GM19035 (cell line): ENCODE measurements at regions not wholly inside any gene's neighbourhood (a gene's known extent, or its start where the extent isn't known, plus 50 kb on each side); places are given as distances from the start of the nearest gene placed in this dataset.
"Not testable (repeated sequence)": the region's sequence is repeated elsewhere in the genome, so short reads cannot be mapped to it uniquely, and the experiment has no call there.

ENCODE experiments used
- ATAC-seq: cut with Tn5 transposase; IDR thresholded peaks from one replicate; pipeline ENCODE4 v1.9.1; 2021; ENCODE audit not compliant: unreplicated experiment

- ATAC-seq: no peak
Observed at GRCh38 chr13:54390841-54391240, 1362.2 kb downstream of the OLFM4 start.

- no peak for ATAC-seq
Observed at GRCh38 chr13:54394085-54394700, 1365.6 kb downstream of the OLFM4 start.

DNA sequence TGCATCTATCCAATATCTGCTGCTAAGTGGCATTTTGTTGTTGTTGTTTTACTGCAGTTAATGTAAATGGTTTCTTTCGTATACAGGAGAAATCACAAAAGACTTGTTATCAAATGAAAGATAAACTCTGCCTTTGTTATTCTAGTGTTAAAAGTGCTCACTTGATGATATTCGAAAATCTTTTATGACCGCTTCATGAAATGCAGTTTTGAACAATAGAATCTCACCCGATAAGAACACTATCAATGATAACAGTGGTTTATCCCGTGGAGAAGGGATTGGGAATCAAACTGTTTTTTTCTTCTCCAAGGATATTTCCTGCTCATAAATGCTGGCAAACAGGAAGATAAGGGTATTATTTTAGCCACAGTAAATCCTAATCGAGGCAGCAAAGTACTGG lies 1366.3 kb downstream of the OLFM4 start:
- no peak for ATAC-seq

DNA sequence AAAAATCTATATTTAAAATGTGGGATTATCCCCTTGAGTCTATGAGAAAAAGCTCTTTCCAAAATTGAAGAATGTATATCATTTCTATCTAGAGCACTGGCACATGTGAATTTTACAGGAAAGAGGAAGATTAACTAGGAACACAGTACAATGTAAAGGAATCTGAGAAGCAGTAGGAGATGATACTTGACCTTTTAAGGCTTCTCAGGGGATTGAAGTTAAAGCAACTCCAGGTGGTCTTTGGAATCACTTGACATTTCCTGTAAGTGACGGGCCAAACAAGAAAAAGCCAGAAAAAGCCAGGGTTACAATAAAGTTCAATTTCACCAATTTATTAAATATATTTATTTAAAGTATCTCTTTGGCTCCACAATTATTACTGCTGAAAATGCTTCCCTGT lies 1373.9 kb downstream of the OLFM4 start:
- no peak for ATAC-seq

DNA sequence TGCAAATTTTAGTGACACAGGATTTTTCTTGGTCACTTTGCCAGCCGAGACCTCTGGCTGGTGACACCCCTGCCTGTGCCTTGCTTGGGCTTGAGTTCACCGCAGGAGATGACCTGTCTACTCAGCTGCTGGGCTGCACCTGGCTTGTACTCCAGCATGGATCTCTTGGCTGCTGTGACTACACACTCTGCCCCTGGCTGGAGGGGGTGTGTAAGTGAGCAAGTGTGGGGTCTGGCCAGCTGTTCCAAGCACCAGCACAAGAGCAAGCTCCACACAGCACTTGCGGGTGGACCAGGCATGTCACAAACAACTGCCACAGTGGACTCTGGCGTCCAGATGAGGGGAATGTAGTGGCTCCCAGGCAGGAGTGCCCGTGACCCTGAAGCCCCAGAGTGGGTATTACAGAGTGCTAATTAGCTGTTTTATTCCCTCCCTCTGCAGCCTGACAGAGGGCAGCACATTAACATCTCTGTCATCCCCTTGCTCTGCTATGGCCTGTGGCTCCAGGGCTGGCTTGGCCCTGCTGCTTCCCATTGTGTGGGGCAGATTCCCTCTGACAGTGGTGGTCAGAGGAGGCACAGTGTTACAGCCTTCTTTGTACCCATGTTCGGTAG lies 1387.2 kb downstream of the OLFM4 start:
- no peak for ATAC-seq

GRCh38 chr13:54422946-54423345 lies 1394.3 kb downstream of the OLFM4 start:
- not testable (repeated sequence) for ATAC-seq

DNA sequence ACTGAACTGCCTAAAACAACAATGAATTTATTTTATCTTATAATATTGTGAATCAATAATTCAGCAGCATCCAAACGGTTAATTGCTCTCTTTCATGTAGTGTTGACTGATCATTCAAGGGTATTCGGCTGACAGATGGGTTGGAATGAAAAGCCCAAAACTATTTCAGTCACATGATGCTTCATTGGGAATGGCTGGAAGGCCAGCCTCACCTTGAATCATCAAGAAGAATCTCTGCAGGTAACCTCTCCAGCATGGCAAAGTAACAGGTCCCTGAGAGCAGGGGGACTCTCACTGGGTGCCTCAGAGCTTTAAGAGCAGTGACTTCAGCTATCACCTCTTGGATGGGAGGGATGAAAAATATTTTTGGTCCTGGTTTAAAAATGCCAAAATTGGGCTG lies 1395.7 kb downstream of the OLFM4 start:
- no peak for ATAC-seq

- no peak for ATAC-seq
Observed at GRCh38 chr13:54433493-54434206, 1405.0 kb downstream of the OLFM4 start.

DNA sequence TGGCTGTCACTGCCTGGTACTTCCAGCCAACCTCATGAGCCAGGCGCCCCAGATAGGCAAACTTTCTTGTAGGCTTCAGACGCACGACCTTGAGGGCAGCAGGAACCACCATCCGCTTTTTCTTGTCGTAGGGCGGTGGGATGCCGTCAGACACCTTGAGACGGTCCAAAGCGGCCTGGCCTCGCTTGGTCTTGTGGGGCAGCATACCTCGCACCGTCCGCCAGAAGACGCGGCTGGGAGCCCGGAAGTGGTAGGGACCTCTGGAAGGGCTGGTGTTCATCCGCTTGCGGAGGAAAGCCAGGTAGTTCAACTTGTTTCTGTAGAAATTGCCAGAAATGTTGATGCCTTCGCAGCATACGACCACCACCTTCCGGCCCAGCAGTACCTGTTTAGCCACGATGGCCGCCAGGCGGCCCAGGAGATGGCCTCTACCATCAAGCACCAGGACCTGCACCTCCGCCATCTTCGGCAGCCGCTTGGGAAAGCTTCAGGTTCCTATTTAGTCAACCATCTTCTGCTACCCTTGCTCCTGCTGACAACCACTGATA lies 1412.3 kb downstream of the OLFM4 start:
- not testable (repeated sequence) for ATAC-seq

DNA sequence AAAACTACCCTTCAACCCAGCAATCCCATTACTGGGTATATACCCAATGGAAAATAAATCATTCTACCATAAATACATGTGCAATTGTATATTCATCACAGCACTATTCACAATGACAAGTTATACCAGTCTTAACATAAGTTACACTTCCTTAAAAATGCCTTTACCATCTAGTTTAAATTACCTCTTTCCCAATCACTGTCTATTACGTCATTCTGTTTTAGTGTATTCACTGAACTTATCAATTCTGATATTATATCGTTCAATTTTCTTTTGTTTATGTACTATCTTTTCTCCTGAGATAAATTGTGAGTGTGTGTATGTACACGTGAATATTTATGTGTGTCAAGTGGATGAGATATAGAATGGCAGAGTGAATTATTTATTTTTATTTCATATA lies 1416.8 kb downstream of the OLFM4 start:
- ATAC-seq: no peak

- no peak for ATAC-seq
Observed at GRCh38 chr13:54445865-54446264, 1417.3 kb downstream of the OLFM4 start.

DNA sequence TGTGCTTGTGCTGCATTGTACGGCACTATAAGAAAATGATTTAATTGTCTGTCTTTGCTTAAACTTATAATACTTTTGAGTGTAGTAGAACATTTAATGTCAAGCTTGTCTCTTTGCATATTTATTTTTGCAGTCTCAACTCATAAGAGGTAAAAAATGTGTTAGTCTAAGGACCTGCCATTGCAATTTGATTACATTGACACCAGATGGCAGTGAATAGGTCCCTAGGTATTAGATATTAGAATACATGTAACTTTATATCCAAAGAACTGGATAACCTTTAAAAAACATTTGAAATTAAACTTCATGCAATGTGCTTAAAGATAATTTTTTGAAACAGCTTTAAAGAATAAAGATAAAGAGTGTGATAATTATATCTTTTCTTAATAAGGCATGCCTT lies 1421.3 kb downstream of the OLFM4 start:
- ATAC-seq: no peak

DNA sequence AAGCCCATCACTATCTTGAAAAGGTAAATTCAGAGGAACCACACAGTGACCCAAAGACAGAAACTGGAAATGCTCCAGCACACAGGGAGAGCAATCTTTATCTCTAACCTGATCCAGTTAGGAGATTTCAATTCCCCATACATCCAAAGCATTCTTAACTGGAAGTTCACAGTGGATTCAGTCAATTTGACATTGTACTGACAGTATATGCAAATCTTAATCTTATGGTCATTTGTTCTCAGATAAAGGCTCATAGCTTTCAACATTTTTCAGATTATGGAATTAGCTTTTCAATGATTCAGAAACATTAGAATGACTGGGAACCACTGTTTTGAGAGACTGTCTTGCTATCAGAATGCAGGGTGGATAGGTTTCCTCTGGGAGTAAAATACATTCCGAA lies 1455.6 kb downstream of the OLFM4 start:
- ATAC-seq: no peak

DNA sequence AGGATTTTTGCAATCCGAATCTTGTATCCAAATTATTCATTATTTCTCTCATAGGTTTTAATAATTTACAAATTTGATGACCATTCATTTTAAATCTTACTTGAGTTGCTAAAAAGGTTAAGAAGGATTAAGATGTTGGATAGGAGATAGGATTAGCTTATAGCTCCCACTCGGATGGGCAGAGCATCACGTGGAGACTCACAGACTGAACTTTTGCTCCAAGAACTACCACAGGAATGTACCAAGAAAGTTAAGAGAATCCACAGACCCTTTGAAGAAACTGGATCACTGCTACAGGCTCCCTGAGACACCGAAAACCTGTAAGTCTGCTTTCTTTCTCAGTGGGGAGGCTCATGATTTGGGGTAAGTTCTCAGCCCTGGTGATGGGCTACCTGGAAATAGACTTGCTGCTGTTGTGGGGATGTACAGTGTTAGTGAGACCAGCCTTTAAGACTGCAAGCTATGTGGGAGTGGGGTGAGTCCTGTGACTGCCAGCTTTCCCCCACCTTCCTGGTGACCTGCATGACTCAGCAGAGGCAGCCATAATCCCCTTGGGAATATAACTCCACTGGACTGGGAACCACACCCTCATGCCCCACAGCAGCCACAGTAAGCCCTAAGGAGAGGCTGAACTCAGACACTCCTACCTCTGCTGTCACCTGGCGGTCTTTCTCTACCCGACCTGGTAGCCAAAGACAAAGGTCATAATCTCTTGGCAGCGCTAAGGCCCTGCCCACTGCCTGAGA lies 1458.0 kb downstream of the OLFM4 start:
- no peak for ATAC-seq

- ATAC-seq: no peak
Observed at GRCh38 chr13:54489359-54489758, 1460.7 kb downstream of the OLFM4 start.

- no peak for ATAC-seq
Observed at GRCh38 chr13:54492995-54493394, 1464.4 kb downstream of the OLFM4 start.

DNA sequence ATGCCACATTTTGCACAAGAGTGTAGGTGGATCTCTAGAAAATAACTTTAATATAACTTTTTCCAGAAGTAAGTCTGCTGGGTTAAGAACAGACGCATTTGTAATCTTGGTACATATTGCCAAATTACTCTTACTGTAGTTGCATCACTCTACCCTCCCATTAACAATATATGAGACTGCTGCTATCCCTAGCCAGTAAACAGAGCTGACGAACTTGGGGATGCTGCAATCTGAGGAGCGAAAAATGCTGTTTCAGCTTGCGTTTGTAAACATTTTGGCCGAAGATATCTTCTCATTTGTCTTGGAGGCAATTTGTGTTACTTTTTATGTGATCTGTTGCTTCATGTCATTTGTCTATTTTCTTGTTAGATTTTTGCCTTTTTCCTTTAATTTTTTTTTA lies 1482.8 kb downstream of the OLFM4 start:
- ATAC-seq: no peak

GRCh38 chr13:54513254-54513653 lies 1484.6 kb downstream of the OLFM4 start:
- ATAC-seq: no peak

GRCh38 chr13:54536112-54536511 lies 1507.5 kb downstream of the OLFM4 start:
- no peak for ATAC-seq

- no peak for ATAC-seq
Observed at GRCh38 chr13:54563286-54563685, 1534.7 kb downstream of the OLFM4 start.

DNA sequence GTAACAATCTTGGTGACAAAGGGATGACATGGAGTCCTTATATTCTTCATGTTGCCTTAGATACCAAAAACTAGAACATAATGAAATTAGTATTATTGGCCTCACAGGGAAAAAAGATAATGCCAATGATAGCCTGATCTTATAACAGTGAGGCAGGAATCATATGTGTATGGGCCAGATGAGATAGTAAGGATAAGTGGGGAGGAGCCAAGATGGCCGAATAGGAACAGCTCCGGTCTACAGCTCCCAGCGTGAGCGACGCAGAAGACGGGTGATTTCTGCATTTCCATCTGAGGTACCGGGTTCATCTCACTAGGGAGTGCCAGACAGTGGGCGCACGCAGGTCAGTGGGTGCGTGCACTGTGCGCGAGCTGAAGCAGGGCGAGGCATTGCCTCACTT lies 1543.4 kb downstream of the OLFM4 start:
- not testable (repeated sequence) for ATAC-seq
